ENCODE measurements at regions not wholly inside any gene's neighbourhood (a gene's known extent, or its start where the extent isn't known, plus 50 kb on each side); places are given as distances from the start of the nearest gene placed in this dataset.
"Not testable (repeated sequence)": the region's sequence is repeated elsewhere in the genome, so short reads cannot be mapped to it uniquely, and the experiment has no call there.

GRCh38 chrX:148268673-148269072, 231.7 kb upstream of the AFF2 start:
- no peak for DNase-seq

DNA sequence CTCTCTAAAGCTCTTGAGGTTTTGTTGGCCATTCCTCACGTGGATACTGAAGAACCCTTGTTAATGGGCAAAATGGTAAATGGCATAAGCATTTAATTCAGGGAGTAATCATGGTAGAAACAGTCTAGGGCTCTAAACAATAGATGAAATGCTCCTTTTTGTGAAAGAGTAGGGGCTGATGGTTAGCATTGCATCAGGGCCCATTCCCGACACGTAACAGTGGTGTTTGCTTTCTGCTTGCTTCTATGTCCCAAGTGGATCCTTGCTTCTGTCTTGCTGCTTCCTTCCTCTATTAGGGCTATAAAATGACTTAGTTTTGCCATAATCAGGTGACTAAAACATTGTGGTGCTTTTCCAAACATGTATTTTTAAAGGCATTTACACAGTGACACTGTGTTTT, 230.9 kb upstream of the AFF2 start:
- no peak for DNase-seq

- no peak for DNase-seq
Observed at GRCh38 chrX:148270499-148270898, 229.9 kb upstream of the AFF2 start.

- no peak for DNase-seq
Observed at GRCh38 chrX:148271263-148271662, 229.2 kb upstream of the AFF2 start.

DNA sequence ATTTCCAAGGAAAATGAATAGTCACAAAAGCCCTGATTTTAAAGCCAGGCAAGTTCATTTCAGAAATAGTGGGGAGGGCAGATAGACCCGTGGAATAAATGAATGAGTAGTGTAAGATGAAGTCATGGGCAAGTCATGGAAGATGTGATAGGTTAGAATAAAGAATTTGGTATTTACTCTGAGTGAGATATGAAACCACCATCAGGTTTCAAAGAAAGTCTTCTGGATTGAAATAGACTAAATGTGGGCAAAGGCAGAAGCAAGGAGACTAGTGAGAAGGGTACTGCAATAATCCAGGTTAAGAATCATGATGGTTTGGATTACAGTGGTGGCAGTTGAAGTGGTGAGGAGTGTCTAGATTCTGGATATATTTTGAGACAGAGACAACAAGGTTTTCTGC, 218.5 kb upstream of the AFF2 start:
- no peak for DNase-seq

DNA sequence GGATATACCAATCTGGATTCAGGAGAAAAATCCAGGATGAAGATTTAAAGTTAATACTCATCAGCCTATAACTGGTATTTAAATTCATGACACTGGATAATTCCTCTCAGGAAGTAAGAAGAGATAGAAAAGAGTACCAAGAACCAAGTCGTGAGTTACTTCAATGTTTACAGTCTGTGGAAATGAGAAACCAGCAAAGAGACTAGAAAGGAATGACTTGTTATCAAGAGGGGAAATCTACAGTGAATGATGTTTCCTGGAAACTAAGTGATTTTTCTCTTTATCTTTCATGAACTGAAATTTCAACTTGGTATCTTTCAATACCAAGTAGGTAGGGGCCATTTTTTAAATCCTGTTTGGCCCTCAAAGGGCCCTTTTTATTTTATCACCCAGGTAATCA, 217.9 kb upstream of the AFF2 start:
- DNase-seq = no peak

DNA sequence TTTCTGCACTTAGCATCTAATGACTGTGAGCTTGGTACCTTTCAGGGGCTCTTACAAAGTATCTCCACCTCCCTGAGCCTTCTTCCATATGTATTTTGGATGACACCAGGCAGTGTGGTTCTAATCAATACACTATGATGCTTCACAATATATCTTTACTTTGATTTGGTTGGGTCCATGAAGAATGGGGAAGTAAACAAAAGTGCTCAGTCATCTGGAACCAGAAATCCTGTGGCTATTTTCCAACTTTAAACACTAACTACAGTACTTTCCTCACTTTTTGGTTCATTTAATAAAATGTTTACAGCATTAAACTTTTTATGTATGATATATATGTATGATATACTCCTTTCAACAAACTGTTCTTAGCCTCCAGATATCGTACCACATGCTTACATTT, 216.4 kb upstream of the AFF2 start:
- DNase-seq = no peak

- DNase-seq = no peak
Observed at GRCh38 chrX:148284821-148285220, 215.6 kb upstream of the AFF2 start.

DNA sequence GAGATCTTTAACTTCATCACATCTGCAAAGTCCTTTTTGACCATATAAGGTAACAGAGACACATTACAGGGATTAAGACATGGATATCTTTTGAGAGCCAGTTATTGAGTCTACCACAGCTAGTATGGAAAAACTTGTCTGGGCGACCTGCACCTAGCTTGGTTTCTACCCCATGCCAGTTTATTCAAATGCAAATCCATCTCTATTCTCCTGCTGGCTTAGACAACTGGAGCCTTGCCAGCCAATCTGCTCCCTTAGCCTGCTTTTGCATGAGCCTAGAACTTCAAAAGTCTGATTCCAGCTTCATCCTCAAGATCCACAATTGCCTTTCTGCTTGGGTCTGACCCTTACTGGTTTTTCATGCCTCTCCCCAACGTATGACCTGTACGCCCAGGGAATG, 212.0 kb upstream of the AFF2 start:
- no peak for DNase-seq

DNA sequence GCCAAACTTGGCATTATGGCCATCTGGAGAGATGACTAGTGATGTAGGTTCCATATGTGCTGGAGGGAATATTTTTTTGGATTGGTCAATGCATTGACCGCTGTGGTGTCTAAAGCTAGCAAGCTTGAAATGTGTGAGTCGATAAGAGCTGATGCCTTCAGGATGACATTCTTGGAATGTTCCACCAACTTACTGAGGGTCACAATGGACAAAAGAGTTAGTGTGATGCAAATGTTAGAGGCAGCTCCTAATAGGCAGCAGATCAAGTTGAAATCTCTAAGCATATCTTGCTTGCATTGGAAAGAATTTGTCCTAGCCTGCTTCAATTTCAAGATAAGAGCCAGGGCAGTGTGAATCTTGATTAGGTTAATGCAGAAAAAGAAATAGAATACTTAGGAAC, 210.4 kb upstream of the AFF2 start:
- no peak for DNase-seq

DNA sequence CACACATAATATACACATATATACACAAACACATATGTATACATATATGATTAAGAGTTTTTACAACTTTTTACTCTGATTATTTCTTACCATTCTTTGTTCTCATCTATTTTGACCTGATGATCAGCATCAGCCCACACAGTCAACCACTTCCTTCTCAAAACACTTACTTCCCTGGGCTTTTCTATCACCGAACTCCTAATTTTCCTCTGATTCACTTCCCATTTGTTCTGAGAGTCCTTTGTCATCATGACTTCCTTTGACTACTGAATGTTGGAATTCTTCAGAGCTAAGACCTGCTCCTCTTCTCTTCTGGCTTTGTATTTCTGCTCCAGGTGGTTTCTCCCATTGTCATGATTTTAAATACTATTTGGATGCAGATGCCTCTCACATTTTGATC, 209.5 kb upstream of the AFF2 start:
- no peak for DNase-seq

DNA sequence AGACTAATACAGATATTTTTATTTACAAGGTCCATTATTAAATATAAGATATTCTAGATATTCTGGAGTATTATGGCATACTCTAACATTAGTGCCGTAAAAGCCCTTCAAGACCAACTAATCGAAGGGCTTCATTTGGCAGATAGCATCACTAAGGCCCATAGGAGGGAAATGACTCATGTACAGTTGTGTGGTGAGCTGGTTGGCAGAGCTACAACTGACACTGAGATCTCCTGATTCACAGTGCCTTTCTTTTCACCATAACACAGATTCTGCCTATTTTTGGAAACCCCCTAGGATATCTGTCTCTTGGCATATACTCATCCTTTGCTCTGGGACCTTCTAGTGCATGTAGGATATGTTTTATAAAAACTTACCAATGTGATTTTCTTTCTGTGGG, 201.7 kb upstream of the AFF2 start:
- no peak for DNase-seq

DNA sequence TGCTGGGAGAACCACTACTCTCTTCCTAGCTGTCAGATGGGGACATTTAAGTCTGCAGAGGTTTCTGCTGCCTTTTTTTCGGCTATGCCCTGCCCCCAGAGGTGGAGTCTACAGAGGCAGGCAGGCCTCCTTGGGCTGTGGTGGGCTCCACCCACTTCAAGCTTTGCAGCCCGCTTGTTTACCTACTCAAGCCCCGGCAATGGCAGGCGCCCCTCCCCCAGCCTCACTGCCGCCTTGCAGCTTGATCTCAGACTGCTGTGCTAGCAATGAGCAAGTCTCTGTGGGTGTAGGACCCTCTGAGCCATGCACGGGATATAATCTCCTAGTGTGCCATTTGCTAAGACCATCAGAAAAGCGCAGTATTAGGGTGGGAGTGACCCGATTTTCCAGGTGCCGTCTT, 195.2 kb upstream of the AFF2 start:
- DNase-seq = not testable (repeated sequence)

GRCh38 chrX:148309413-148309812, 191.0 kb upstream of the AFF2 start:
- no peak for DNase-seq

DNA sequence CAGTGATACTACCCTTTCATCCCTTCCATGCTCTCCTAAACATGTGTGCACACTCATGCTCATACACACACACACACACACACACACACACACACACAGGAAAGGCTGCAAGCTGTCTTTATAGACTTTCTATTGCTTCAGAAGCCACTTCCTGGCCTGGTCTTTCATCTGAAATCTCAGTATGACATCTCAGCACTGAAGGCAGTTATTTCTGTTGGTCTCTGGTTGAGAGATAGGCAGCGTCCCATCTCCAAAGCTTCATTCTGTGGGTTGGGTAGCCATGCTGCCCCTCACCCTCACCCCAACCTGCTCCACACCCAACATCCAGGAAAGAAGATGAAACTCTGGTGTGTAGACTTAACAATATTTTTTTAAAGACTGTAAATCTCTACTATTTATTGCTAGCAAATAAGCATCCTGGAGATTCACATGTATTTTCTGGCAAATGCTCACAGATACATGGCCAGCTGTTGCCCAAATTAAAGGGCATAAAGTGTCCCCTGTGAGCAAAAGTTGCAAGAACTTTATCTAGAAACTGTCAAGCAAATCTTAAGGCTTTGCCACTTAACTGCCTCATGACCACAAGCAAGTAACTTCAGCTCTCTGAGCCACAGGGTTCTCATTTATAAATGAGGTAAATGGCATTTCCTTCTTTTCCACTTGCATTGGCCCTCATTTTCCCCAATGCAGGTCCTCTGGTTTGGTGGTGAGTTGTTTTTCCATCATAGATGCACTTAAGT, 189.8 kb upstream of the AFF2 start:
- no peak for DNase-seq

DNA sequence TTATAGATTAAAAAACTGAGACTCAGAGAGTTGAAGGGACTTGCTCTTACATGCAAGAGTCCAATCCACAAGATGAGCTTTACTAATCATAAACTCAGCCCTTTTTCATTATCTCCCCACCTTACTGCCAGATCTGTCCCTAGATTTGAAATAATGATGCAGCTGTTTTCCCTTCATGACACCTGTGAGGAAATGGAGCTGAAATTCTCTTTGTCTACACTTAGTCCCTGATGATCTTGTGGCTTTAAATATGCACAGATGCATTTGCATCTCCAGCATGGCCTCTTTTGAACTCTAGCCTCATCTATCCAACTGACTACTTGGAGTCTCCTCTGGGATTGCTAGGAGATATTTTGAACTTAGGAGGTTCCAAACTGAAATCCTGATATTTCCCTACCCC, 188.9 kb upstream of the AFF2 start:
- no peak for DNase-seq

DNA sequence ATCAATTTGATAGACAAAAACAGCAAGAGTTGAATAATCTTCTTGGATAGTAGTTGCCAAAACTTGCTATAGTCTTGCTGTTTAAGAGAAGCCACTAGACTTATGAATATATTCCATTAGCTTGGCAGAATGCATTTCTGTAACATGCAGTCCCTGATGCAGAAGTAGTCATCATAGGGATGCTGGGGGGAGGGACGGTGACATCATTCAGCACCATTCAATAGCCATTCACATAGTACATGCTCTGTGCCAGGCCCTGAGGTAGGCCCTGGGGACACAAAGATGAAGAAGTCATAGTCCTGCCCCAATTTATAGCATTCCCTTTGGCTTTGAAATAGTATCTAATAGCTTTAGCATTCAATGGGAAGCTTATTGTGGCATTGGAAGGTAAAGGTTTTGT, 185.5 kb upstream of the AFF2 start:
- no peak for DNase-seq

GRCh38 chrX:148316446-148316845, 184.0 kb upstream of the AFF2 start:
- no peak for DNase-seq

- DNase-seq = no peak
Observed at GRCh38 chrX:148322906-148323305, 177.5 kb upstream of the AFF2 start.

DNA sequence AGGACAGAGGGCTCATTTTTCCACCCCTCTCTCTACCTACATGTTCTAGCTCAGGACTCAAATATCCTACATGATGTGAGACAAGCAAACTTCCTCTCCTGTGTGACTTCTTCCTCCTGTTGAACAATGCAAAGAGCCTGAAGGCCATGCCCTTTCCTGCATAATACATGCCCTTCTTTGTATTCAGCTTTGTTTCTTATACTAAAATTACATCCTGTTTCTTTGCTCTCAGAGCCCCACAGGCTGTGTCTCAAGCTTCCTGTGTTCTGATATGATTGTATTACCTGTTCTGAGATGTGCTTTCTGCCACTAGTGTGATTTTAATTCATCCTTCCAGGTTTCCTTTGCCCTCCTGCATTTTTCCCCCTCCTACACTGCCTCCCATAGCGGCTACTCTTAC, 166.4 kb upstream of the AFF2 start:
- DNase-seq = no peak

GRCh38 chrX:148337873-148338272, 162.5 kb upstream of the AFF2 start:
- DNase-seq = no peak

GRCh38 chrX:148354916-148355315, 145.5 kb upstream of the AFF2 start:
- no peak for DNase-seq

DNA sequence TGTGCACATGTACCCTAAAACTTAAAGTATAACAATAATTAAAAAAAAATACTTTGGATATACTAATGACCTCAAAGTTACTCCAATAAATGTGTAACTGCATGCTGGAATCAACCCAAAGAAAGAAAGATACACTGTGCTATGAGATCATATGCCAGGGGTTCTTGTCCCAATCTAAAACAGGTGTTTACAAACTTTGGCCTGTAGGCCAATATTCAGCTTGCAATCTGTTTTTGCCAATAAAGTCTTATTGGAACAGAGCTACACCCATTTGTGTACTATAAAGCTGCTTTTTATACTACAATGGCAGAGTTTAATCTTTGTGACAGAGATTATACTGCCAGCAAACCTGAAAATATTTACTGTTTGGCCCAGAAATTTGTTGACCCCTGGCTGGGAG, 138.8 kb upstream of the AFF2 start:
- DNase-seq = no peak

DNA sequence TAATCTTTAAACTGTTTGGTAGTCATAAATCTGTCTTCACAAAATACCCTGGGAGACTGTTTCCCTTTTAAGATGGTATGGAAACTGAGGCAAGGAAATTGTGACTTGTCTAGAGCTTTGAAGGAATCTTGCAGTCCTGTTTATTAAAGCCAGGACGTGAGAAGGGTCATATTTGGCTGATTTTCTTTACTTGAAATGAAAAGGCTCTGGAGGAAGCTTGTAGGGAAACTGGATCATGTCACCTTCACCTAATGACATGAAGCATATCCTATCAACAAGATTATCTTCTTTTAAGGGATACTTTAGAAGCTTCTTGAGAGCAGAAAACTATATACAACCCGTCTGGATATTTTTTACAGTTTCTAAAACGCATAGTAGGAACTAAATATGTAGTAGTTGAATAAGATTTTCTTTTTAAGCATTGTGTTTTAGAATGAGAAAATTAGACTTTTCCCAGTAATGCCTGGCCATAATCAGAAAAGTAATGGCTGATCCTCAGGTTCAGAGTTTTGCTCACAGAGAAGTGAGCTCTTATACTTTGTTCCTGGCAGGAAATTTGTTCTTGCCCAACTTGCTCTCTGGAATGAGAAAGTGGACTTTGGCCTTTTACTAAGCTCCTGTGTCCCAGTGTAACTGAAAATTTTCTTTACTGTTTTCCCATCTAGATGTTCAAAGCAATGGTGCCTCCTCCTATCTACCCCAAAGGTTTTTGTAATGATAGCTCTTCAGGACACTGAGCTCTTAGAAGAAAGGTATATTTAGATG, 136.8 kb upstream of the AFF2 start:
- no peak for DNase-seq

GRCh38 chrX:148365233-148365632, 135.2 kb upstream of the AFF2 start:
- no peak for DNase-seq
